Natural killer cell (primary cell): ENCODE measurements at regions not wholly inside any gene's neighbourhood (a gene's known extent, or its start where the extent isn't known, plus 50 kb on each side); places are given as distances from the start of the nearest gene placed in this dataset.

Experiments used
- ATAC-seq, 3 donors: fragments of 150-1000 bp in 2 of 3; fragments of 200-7000 bp in 1 of 3; cut with Tn5 transposase; 1 replicate in 1 of 3; 2 replicates in 2 of 3; pipeline ENCODE4 v1.10.0; 2021; ENCODE audit warnings: mild to moderate bottlenecking in 2 of 3, moderate library complexity in 2 of 3
- DNase-seq, 2 donors: peaks; one replicate each; pipeline versions ENCODE4 v3.0.0 to v3.0.0-alpha.2; 2013 to 2021; ENCODE audit warnings: mixed read lengths in 1 of 2
- H3K27ac ChIP-seq: one replicate; pipeline ENCODE4 v1.5.1; 2013; ENCODE audit warnings: mild to moderate bottlenecking, low read length
- H3K27me3 ChIP-seq: one replicate; pipeline ENCODE4 v1.6.1; 2013; ENCODE audit warnings: low read length; ENCODE audit not compliant: control insufficient read depth, insufficient read depth
- H3K36me3 ChIP-seq: one replicate; pipeline ENCODE4 v1.6.1; 2013; ENCODE audit warnings: low read length; ENCODE audit not compliant: control insufficient read depth, insufficient read depth
- H3K4me1 ChIP-seq: one replicate; pipeline ENCODE4 v1.6.1; 2013; ENCODE audit warnings: low read length; ENCODE audit not compliant: control insufficient read depth, insufficient read depth
- H3K4me3 ChIP-seq: one replicate; pipeline ENCODE4 v1.5.1; 2013; ENCODE audit warnings: low read length
- H3K9me3 ChIP-seq: one replicate; pipeline ENCODE4 v1.6.1; 2013; ENCODE audit warnings: low read length; ENCODE audit not compliant: control insufficient read depth, insufficient read depth
- H3K27ac Mint-ChIP-seq, 2 donors: one replicate each; pipeline ENCODE4 v1.8.0; 2022; ENCODE audit warnings: mild to moderate bottlenecking in 2 of 2, mixed read lengths in 2 of 2, moderate library complexity in 1 of 2
- H3K27me3 Mint-ChIP-seq, 2 donors: one replicate each; pipeline ENCODE4 v1.8.0; 2022; ENCODE audit warnings: low read depth in 2 of 2, mixed read lengths in 2 of 2
- H3K36me3 Mint-ChIP-seq: one replicate; pipeline ENCODE4 v1.8.0; 2022; ENCODE audit warnings: mixed read lengths
- H3K4me1 Mint-ChIP-seq, 2 donors: one replicate each; pipeline ENCODE4 v1.8.0; 2022; ENCODE audit warnings: mixed read lengths in 2 of 2
- H3K4me3 Mint-ChIP-seq: one replicate; pipeline ENCODE4 v1.8.0; 2022; ENCODE audit warnings: mild to moderate bottlenecking, moderate library complexity, mixed read lengths
- H3K9me3 Mint-ChIP-seq, 2 donors: one replicate each; pipeline ENCODE4 v1.8.0; 2022; ENCODE audit warnings: mixed read lengths in 2 of 2
- CTCF ChIP-seq: fragments of 200-600 bp; IDR thresholded peaks from one replicate; pipeline ENCODE4 v1.8.0; 2022; ENCODE audit warnings: antibody characterized with exemption
- WGBS: methylation state at CpG from one replicate; pipeline ENCODE4 v1.1.7; 2013; ENCODE audit warnings: missing lambda C conversion rate; ENCODE audit not compliant: insufficient coverage; 5-methylcytosine and 5-hydroxymethylcytosine counted together
- intact Hi-C: fragments of 100-400 bp; cut with micrococcal nuclease; formaldehyde crosslinking; loops from one replicate; pipeline ENCODE4 v1.14.2; 2022

GRCh38 chr7:4561795-4562194, 120.3 kb upstream of the FOXK1 start:
- 38% methylated on average over 3 of the region's 3 CpGs for WGBS
- no peaks in the 10 kb centered on the region for H3K36me3 ChIP-seq
- no peak for ATAC-seq
- H3K4me1 ChIP-seq = no peaks in the 10 kb centered on the region
- H3K4me3 Mint-ChIP-seq = no peak overlapping the region
- no peaks in the 10 kb centered on the region for H3K9me3 ChIP-seq
- H3K27me3 ChIP-seq = no peaks in the 10 kb centered on the region
- DNase-seq = no peak
- no peaks in the 10 kb centered on the region for H3K4me1 Mint-ChIP-seq
- intact Hi-C loops = no loop called here
- no peak overlapping the region for H3K4me3 ChIP-seq
- TF ChIP-seq CTCF = no peak
- H3K27ac Mint-ChIP-seq = no peak overlapping the region
- H3K9me3 Mint-ChIP-seq = no peaks in the 10 kb centered on the region
- peaks cover 9 to 41% of the 10 kb centered on the region in 2 donors for H3K27me3 Mint-ChIP-seq
- H3K27ac ChIP-seq = no peak overlapping the region
- H3K36me3 Mint-ChIP-seq = no peaks in the 10 kb centered on the region

- Histone ChIP-seq H3K27me3 (no peaks in the 10 kb centered on the region), H3K27ac (no peak overlapping the region), H3K4me1 (no peaks in the 10 kb centered on the region), H3K36me3 (no peaks in the 10 kb centered on the region), H3K9me3 (no peaks in the 10 kb centered on the region), H3K4me3 (no peak overlapping the region)
- peaks cover 0 to 15% of the 10 kb centered on the region in 2 donors for H3K27me3 Mint-ChIP-seq
- ATAC-seq = no peak
- no peak overlapping the region for H3K27ac Mint-ChIP-seq
- H3K4me3 Mint-ChIP-seq = no peak overlapping the region
- intact Hi-C loops = no loop called here
- no peak for DNase-seq
- TF ChIP-seq CTCF = no peak
- H3K4me1 Mint-ChIP-seq = no peaks in the 10 kb centered on the region
- WGBS = 100% methylated on average over 2 of the region's 2 CpGs
- no peaks in the 10 kb centered on the region for H3K9me3 Mint-ChIP-seq
- no peaks in the 10 kb centered on the region for H3K36me3 Mint-ChIP-seq
These were observed 115.4 kb upstream of the FOXK1 start for GRCh38 chr7:4566714-4567113.

GRCh38 chr7:4574851-4575250, 107.2 kb upstream of the FOXK1 start:
- no peaks in the 10 kb centered on the region for H3K9me3 ChIP-seq
- Mint-ChIP-seq H3K36me3 (no peaks in the 10 kb centered on the region), H3K27ac (no peak overlapping the region), H3K4me3 (no peak overlapping the region), H3K9me3 (no peaks in the 10 kb centered on the region), H3K27me3 (no peaks in the 10 kb centered on the region), H3K4me1 (no peaks in the 10 kb centered on the region)
- no peak overlapping the region for H3K27ac ChIP-seq
- no peak overlapping the region for H3K4me3 ChIP-seq
- intact Hi-C loops = no loop called here
- H3K27me3 ChIP-seq = no peaks in the 10 kb centered on the region
- ATAC-seq (no peak), DNase-seq (no peak)
- TF ChIP-seq CTCF = no peak
- H3K4me1 ChIP-seq = no peaks in the 10 kb centered on the region
- H3K36me3 ChIP-seq = no peaks in the 10 kb centered on the region

GRCh38 chr7:4575254-4575653, 106.8 kb upstream of the FOXK1 start:
- Mint-ChIP-seq H3K27ac (no peak overlapping the region), H3K27me3 (no peaks in the 10 kb centered on the region), H3K9me3 (no peaks in the 10 kb centered on the region), H3K36me3 (no peaks in the 10 kb centered on the region), H3K4me3 (no peak overlapping the region), H3K4me1 (no peaks in the 10 kb centered on the region)
- ATAC-seq = no peak
- Histone ChIP-seq H3K4me1 (no peaks in the 10 kb centered on the region), H3K4me3 (no peak overlapping the region), H3K36me3 (no peaks in the 10 kb centered on the region), H3K27me3 (no peaks in the 10 kb centered on the region), H3K9me3 (no peaks in the 10 kb centered on the region), H3K27ac (no peak overlapping the region)
- DNase-seq = no peak
- intact Hi-C loops = no loop called here
- 95% methylated on average over 3 of the region's 3 CpGs for WGBS
- TF ChIP-seq CTCF = no peak
